ENCODE measurements at regions not wholly inside any gene's neighbourhood (a gene's known extent, or its start where the extent isn't known, plus 50 kb on each side); places are given as distances from the start of the nearest gene placed in this dataset.
"Not testable (repeated sequence)": the region's sequence is repeated elsewhere in the genome, so short reads cannot be mapped to it uniquely, and the experiment has no call there.

DNA sequence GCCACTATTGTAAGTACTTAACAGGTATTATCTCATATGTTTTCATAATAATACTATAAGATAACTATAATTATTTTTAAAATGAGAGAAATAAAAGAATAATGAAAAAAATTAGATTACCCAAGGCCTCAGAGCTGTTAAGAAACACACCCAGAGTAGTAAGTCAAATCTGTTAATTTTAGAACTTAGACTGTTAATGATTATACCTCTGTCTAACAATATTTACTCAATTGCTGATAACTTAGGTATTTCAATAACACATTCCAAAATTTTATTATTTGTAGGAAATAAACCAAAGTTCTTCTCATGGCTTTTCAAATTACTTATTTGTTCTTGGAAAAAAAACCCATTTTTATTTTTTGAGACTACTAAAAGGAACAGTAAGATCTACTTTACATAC is 227.5 kb upstream of the KCNH7 start:
- no peak for DNase-seq

DNA sequence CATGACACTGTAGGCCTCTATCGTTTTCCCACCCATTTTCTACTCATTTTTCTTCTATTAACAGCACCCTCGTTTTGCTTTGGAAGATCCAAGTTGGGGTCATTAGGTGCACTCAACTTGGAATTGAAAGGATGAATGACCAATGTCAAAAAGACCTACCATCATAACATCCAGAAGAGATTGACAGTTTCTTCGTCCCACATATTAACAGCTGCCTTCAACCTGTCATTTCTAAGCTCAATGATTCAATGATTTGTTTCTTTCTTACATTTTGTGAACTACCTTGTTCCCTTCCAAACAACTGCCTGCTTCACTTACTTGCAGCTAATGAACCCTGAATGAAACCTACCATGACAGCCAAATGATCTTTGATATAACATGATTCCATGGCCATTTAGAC is 224.0 kb upstream of the KCNH7 start:
- DNase-seq, result no peak

DNA sequence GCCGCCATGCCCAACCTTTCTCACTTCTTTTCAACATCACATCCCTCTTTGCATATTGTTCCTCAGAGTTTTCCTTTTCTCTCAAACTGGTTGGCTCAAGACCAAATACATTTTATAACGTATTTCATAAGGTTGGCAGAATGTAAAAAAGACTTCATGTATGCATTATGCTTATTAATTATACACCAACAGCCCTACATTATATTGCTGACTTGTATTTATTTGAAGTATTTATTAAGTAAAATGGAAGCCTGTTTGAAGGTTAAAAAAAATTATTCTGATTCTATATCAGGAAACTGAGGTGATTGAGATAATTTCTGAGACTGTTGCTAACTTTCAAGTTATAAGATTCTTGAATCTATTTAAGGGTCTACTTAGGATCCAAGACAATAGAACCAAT is 208.0 kb upstream of the KCNH7 start:
- no peak for DNase-seq

DNA sequence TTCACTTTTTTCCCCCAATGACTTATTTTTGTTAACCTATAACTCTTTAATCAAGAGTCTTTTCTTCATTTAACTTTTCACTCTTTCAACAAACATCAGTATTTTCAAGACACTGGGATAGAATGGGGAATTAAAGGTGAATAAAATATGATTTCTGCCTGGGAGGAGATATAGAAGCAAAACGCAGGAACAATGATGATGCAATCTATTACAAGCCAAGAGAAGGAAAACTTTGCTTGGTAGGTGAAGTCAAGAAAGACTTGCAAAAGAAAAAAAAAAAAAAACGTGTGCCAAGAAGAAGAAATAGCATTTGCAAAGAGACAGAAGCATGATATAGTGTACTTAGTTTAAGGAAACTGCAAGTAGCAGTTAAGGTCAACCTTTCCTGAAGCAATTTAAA is 207.3 kb upstream of the KCNH7 start:
- DNase-seq, result no peak

DNA sequence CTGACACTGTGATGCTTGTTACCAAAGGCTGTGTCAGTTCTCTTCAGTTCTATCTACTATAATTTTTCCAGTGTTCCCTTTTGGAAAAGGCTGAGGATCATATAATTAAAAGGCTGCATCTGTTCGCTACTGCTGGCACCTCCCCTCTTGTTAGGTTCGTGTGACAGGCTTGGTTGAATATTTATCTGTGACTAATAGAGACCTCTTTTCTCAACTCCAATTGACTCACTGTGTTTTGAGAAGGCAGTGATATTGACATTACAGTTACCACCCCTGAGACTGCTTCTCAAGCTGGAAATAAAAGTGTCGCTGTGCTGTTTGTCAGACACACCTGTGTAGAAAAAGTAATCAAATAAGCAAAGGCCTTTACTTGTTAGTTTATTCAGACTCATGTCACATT is 205.5 kb upstream of the KCNH7 start:
- DNase-seq, result no peak

DNA sequence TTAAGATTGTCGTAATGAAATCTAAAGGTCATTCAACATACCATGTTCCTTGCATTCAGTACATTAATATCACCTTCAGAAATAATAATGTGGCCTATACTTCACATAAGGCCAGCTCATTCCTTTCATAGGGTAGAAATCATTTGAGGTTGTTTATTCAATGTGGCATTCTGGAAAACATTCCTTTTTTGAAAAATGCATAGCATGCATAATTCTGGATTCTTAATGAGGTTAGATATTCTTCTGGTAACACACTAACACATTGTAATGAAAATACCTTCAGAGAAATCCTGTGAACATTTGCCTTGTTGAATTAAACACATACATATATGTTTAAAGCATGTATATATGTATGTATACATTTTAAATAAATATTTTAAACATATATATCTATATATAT is 204.6 kb upstream of the KCNH7 start:
- DNase-seq, result no peak

DNA sequence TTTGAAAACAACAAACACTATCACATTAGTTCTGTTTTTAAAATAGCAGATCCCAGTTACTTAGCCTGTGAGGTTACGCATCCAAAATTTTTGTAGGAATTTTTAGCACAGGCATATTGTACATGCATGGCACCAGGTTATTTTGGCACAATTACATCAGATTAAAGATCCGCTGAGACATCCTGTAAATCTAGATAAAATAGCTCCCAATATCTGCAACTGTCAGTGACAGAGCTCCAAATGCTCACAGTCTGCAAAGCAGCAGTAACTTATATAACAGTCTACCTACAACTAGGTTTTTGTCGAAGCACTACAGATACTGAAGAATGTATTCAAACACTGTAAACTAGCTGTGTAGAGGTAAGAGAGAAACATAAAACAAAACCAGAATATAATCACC is 200.7 kb upstream of the KCNH7 start:
- DNase-seq, result no peak

DNA sequence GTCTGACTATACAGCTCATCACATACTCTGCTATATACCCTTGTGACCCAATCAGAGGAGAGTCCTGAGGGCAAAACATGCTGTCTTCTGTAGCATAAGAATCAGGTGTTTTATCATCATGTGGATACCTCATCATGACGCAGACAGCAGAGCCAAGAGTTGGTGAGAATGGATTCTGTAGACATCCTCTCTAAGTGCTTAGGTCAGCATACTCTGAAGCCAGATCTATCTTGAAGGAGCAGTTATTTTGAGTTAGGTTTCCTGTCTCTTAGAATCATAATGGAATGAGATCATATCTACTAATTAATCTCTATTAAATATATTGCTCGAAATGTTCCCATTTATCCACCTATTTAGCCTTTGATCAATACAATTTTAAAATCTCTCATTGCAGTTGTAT is 190.2 kb upstream of the KCNH7 start:
- DNase-seq, result no peak

DNA sequence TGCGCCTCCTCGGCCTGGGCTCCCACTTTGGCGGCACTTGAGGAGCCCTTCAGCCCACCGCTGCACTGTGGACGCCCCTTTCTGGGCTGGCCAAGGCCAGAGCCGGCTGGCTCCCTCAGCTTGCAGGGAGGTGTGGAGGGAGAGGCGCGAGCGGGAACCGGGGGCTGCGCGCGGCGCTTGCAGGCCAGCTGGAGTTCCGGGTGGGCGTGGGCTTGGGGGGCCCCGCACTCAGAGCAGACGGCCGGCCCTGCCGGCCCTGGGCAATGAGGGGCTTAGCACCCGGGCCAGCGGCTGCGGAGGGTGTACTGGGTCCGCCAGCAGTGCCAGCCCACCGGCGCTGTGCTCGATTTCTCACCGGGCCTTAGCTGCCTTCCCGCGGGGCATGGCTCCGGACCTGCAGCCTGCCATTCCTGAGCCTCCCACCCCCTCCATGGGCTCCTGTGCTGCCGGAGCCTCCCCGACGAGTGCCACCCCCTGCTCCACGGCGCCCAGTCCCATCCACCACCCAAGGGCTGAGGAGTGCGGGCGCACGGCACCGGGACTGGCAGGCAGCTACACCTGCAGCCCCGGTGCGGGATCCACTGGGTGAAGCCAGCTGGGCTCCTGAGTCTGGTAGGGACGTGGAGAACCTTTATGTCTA is 187.7 kb upstream of the KCNH7 start:
- DNase-seq, result not testable (repeated sequence)

DNA sequence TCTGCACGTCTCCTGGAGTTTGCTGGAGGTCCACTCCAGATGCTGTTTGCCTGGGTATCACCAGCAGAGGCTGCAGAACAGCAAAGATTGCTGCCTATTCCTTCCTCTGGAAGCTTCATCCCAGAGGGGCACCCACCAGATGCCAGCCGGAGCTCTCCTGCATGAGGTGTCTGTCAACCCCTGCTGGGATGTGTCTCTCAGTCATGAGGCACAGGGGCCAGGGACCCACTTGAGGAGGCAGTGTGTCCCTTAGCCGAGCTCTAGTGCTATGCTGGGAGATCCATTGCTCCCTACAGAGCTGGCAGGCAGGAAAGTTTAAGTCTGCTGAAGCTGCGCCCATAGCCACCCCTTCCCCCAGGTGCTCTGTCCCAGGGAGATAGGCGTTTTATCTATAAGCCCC is 178.3 kb upstream of the KCNH7 start:
- not testable (repeated sequence) for DNase-seq

DNA sequence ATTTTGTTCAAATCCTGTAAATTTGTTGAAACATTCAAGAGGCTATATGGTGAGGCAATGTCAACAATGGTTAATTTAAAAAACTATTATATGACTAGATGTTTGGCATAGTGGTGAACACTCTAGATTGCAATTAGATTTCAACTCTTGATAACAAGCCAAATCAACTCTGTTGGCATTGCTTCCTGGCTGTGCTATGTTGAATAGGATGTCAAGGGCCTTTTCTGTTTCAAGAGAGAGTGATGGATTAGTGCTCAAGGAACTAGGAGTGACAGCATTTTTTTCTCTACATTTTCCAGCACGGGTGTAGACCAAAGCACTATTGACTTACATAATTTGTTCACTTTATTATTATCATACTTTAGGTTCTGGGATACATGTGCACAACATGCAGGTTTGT is 172.4 kb upstream of the KCNH7 start:
- DNase-seq, result no peak

DNA sequence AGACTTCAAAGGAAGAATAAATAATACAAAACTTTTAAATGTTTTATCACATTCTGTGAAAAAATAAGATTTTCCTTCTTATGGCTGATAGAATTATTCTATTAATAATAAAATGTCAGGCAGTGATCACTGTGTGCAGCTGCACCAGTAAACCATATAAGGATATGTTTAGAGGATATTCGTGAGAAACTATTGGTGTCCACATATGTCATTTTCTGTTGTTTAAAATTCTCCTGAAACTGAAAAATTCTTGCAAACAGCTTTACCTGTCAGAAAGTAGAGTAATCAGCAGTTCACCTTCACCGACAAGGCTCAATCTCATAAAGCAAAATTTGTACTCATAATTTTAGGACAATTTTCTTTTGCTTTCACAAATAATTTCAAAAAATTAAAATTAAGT is 170.1 kb upstream of the KCNH7 start:
- no peak for DNase-seq

DNA sequence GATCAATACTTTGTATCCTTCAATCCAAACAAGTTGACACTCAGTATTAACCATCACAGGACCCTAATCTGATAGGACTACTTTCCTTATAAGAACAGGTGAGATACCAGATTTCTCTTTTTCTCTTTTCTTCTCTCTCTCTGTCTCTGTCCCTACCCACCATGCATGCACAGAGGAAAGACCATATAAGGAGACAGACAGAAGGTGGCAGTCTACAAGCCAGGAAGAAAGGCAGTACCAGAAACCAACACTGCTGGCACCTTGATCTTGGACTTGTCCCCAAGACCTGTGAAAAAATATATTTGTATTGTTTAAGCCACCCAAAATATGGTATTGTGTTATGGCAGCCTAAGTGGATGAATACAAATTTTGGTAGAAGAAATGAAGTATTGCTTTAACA is 156.2 kb upstream of the KCNH7 start:
- DNase-seq, result no peak

DNA sequence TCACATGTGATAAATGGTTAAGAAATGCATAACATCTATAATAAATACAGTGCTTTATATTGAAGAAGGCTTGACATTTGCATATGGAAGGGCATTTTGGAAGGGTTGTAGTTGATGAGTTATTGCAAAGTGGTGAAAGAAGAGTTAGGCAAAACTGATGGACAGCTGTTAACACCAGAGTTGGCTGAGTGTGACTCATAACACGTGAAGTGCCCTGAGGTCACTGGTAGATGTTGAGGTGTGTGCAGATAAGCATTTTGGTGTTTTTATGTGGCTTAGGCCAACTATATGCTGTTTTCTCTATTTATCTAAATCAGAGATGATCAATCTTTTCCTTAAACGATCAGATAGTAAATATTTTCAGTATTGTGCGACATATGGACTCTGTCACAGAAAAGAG is 154.3 kb upstream of the KCNH7 start:
- DNase-seq, result no peak

DNA sequence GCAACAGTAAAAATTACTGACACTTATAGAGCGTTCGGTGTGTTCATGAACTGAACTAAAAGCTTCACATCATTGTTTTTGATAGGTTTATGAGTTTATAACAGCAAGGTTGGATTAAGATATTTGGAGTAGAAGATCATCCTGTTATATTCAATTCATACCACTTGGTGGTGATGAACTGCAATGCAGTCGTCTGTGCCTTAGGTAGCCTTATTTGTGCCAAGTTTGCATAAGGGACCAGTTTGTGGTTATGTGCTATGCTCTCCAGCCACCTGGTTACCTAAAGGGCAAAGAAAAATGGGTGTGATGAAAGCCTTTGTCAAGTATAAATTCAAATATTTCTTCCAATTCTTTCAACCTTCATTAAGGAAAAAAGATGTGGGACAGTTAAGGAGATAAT is 150.9 kb upstream of the KCNH7 start:
- no peak for DNase-seq

DNA sequence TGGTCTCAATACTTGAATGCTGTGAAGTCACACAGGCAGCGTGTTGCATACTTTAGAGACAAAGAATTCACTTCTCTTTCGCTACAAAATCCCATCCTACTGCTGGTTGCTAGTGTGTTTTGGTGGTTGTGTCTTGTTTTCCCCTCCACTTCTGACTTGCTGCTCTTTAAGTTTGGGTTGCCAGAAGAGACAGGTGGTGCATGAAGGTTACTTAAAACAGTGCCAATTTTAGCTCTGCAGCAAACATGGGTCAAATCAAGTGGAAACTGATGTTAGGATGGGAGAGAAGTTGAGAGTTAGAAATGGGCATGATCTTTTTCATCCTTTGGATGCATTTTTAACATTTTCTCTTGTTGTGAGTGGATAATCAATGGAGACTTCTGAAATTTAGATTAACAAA is 136.2 kb upstream of the KCNH7 start:
- no peak for DNase-seq

DNA sequence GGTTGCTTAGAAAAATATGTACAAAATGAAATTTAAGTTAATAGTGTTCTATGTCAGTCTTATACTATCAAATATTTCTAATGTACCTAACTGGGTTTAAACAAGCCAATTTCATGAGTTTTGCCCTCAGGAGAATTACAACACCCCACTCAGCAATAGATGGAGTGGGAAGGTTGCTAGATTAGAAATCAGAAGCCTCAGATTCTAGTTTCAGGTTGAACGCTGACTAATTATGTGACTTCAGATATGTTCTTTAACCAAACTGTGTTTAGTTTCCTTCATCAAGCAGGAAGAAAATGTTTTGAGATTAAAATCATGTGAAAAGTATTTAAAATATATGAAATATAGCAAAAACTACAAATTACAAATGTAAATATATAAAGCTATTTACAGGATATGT is 133.8 kb upstream of the KCNH7 start:
- no peak for DNase-seq

DNA sequence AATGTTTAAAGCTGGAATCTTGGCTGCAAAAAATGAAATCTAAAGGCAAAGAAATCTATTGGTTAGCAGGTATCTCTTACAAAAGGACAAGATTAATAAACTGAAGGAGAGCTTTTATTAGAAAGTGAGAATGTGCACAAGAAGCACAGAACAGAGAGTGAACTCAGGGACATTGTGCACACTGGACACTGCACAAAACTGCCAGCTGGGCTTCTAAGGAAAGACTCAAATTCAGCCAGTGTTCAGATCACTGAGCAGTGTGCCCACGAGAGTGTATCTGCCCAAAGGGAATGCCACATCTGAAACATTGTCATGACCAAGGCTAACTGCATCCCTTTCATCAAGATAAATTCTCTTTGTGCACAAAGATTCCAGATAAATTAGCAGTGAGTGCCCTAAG is 129.7 kb upstream of the KCNH7 start:
- no peak for DNase-seq

DNA sequence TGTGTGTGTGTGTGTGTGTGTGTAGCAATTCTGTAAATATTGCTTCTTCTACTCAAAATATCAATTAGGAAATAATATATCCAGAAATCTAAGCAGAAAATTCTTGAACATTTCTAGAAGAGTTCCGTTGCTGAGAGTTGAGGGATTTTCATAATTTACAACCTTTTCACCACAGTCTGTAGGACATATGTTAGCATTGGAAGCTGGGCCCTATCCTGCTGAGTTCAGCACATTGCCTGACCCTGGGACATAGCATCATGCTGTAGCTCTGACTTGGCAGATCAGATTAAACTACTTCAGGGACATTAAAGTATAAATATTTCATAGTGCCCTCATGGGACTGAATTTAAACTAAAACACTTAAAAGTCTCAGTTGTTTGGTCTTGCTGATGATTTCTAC is 129.2 kb upstream of the KCNH7 start:
- DNase-seq, result no peak

DNA sequence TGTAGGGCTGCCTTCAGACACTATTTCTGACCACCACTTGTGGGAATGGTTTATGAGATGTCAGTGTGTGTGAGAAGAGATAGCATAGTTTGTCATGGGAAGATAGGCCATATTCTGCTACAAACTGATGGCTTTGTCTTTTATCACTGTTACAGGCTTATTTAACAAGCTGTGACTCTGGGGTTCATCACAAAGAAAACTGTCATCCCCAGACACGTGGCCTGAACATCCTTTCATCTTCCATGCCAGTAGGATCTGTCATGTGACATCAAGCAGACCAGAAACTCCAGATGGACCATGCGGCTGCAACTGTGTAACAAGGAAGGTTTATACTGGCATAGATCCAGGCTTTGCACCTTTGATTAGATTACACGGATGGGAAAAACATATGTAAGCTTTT is 128.6 kb upstream of the KCNH7 start:
- no peak for DNase-seq

DNA sequence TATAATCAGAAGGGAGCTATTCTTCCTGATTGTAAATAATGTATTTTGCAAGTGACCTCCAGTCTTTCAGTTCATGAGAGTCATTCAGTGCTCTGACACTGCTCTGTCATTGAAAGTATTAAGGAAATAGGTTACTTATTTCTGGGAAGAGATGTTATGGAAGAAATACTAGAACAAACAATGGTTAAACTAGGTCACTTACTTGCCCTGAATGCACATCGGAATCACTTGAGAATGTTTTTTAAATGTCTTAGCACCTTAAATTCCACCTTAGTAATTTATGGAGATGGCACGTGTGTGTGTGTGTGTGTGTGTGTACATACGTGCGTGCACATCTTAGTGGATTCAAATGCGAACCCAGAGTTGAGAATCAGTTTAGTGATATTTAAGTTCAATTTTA is 126.6 kb upstream of the KCNH7 start:
- DNase-seq, result no peak

DNA sequence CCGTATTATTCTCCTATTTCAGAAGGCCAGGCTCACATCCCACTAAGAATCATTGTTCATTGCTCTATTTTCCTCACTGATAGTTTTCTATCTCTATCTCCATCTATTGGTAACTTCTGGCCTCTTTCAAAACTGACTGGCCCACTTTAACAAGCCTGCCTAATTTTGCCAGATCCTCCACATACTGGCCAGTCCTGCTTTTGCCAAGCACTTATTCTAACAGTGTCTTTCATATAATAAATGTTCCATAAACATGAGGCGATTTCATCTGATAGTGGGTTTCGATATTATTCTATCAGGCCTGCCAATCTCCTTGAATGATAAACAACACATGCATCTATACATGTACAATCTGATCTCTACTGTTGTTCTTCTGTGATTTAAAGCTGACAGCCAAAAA is 125.9 kb upstream of the KCNH7 start:
- no peak for DNase-seq

DNA sequence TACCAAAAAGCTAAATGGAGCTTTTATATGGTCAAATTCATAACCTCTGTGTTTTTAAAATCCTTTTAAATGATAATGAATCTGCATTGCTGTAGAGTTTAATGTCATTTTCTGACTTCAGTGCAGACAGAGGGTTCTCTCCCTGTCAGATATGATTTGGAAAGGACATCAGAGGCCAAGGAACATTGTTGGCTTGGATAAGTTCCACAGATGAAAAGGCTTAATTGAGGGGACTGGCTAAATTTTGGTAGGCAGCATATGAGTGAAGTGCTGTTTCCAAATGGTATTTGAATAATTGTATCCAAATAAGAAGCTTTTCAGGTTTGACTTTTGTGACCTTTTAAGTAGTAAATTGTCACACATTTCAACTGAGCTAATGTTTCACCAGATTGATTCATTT is 124.6 kb upstream of the KCNH7 start:
- DNase-seq, result no peak

DNA sequence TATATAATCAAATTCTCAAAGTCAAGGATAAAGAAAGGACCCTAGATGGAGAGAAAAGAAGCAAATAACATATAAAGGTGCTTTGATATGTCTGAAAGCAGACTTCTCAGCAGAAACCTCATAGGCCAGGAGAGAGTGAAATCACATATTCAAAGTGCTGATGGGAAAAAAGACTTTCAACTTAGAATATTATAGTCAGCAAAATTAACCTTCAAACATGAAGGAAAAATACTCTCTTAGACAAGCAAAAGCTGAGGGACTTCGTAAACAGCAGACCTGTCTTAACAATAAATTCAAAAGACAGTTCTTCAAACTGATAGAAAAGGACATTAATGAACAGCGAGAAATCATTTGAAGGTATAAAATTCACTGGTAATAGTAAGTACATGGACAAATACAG is 107.2 kb upstream of the KCNH7 start:
- DNase-seq, result no peak

DNA sequence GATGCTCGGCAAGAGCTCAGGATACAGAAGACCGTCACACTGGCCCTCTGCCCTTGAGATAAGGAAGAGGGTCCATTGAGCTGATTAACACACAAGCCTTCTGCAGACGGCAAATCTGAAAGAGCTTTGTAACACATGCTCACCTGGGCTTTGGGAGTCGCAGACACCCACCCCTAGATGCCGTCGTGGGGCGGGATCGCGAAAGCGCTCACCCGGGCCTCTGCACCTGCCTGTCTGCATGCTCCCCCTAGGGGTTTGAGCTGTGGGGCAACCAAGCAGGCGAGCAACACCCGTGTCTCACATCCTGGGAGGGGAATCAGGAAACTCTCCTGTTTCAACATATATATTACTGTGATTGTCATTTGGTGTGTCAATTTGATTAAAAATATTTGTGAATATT is 99.8 kb upstream of the KCNH7 start:
- DNase-seq, result no peak

DNA sequence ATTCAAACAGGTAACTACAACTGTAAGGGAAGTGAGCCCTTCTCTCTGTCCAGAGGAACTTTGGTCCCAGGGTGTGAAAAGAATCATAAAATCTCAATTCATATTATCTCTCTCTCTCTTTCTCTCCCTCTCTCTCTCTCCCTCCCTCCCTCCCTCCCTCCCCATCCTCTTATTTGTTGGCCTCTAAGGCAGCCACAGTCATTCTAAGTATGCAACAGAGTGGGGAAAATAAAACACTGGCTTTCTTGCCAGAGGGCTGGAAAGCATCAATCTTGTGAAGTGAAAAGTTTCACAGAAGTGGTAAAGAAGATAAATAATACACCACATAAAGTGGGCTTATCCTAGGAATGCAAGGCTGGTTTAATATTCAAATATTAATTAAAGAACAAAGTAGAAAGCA is 95.6 kb upstream of the KCNH7 start:
- DNase-seq, result no peak
